OCI-LY1 (cell line): ENCODE measurements at regions not wholly inside any gene's neighbourhood (a gene's known extent, or its start where the extent isn't known, plus 50 kb on each side); places are given as distances from the start of the nearest gene placed in this dataset.

ENCODE experiments used
- H2AFZ ChIP-seq: fragments of 200-600 bp; sonication (generic), shearing (Covaris generic); 2 replicates; pipeline ENCODE4 v1.6.0; 2014; ENCODE audit warnings: antibody characterized with exemption, mild to moderate bottlenecking, low read length
- H3F3A ChIP-seq: fragments of 200-600 bp; sonication (generic), shearing (Covaris generic); 2 replicates; pipeline ENCODE4 v1.6.0; 2014; ENCODE audit warnings: mild to moderate bottlenecking, antibody characterized with exemption, low read length, moderate library complexity; ENCODE audit not compliant: insufficient read depth
- H3K27ac ChIP-seq: fragments of 200-600 bp; sonication (generic); 2 replicates; pipeline ENCODE4 v1.5.1; 2014; ENCODE audit warnings: low read length, mixed run types, mild to moderate bottlenecking, low read depth; ENCODE audit not compliant: poor library complexity, severe bottlenecking
- H3K27me3 ChIP-seq: fragments of 200-600 bp; sonication (generic); 2 replicates; pipeline ENCODE4 v1.6.0; 2014; ENCODE audit warnings: antibody characterized with exemption, mild to moderate bottlenecking, low read length, moderate library complexity; ENCODE audit not compliant: insufficient read depth
- H3K36me3 ChIP-seq: fragments of 200-600 bp; sonication (generic); 2 replicates; pipeline ENCODE4 v1.6.1; 2014; ENCODE audit warnings: mild to moderate bottlenecking, antibody characterized with exemption, low read length, moderate library complexity, mixed read lengths; ENCODE audit not compliant: insufficient read depth
- H3K4me1 ChIP-seq: fragments of 200-600 bp; sonication (generic); 2 replicates; pipeline ENCODE4 v1.5.1; 2014; ENCODE audit warnings: mild to moderate bottlenecking, low read length, moderate library complexity; ENCODE audit not compliant: insufficient read depth, severe bottlenecking
- H3K4me2 ChIP-seq: fragments of 200-600 bp; sonication (generic), shearing (Covaris generic); 2 replicates; pipeline ENCODE4 v1.6.1; 2014; ENCODE audit warnings: low read length
- H3K4me3 ChIP-seq: fragments of 200-600 bp; sonication (generic); 2 replicates; pipeline ENCODE4 v1.5.1; 2014; ENCODE audit warnings: low read length, low read depth, mild to moderate bottlenecking, mixed read lengths; ENCODE audit not compliant: poor library complexity, severe bottlenecking
- H3K79me2 ChIP-seq: fragments of 200-600 bp; shearing (Covaris generic); 2 replicates; pipeline ENCODE4 v1.6.1; 2016; ENCODE audit warnings: mixed run types, low read length, mixed read lengths; ENCODE audit not compliant: insufficient read depth
- H3K9ac ChIP-seq: fragments of 200-600 bp; sonication (generic), shearing (Covaris generic); 2 replicates; pipeline ENCODE4 v1.6.1; 2014; ENCODE audit warnings: mild to moderate bottlenecking, low read length, mixed read lengths
- H3K9me2 ChIP-seq: fragments of 200-600 bp; sonication (generic), shearing (Covaris generic); 2 replicates; pipeline ENCODE4 v1.6.1; 2014; ENCODE audit warnings: low read depth, mild to moderate bottlenecking, low read length, mixed read lengths
- H3K9me3 ChIP-seq: fragments of 200-600 bp; shearing (Covaris generic); 2 replicates; pipeline ENCODE4 v1.6.1; 2014; ENCODE audit warnings: low read length, mixed read lengths
- H4K20me1 ChIP-seq: fragments of 200-600 bp; sonication (generic), shearing (Covaris generic); 2 replicates; pipeline ENCODE4 v1.6.0; 2016; ENCODE audit warnings: mild to moderate bottlenecking, low read length; ENCODE audit not compliant: insufficient read depth
- EZH2 ChIP-seq: fragments of 200-600 bp; sonication (generic), shearing (Covaris generic); IDR thresholded peaks from 2 replicates; pipeline ENCODE4 v1.8.0; 2017; ENCODE audit warnings: borderline replicate concordance, mixed run types, mild to moderate bottlenecking, antibody characterized with exemption, low read length, moderate library complexity, mixed read lengths
- TF ChIP-seq, protein P1 (sequence below): fragments of 200-600 bp; sonication (generic), shearing (Covaris generic); IDR thresholded peaks from 2 replicates; pipeline ENCODE4 v1.5.1; 2017; ENCODE audit warnings: mild to moderate bottlenecking, antibody characterized with exemption, low read length, moderate library complexity, mixed read lengths

DNA sequence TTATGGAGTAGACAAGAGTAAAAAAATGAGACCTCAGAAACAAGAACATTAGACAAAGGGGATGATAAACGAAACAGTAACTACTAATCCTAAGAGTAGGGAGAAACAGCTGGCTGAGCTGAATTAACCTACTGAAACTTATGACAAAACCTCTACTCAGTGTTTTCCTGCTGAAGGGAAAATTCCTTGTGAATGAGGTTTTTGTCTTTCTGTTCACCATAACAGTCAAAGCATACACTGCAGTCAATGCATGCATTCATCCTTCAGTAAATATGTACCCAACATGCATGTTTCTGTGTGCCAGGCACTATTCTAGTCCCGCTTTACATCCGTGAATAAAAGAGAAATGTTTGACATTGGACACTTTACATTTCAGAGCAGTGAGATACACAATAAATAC lies 805.6 kb upstream of the KLHL29 start:
- H3K36me3 ChIP-seq, result no peaks in the 10 kb centered on the region
- no peaks in the 10 kb centered on the region for H3K9me2 ChIP-seq
- H3F3A ChIP-seq, result no peaks in the 10 kb centered on the region
- no peaks in the 10 kb centered on the region for H3K79me2 ChIP-seq
- no peaks in the 10 kb centered on the region for H3K27me3 ChIP-seq
- H3K4me1 ChIP-seq, result no peaks in the 10 kb centered on the region
- no peak overlapping the region for H3K9ac ChIP-seq
- H3K27ac ChIP-seq, result no peak overlapping the region
- no peak overlapping the region for H3K4me3 ChIP-seq
- H3K9me3 ChIP-seq, result 0 out of 2 replicates have a peak, but pooled peaks cover 5% of the 10 kb centered on the region
- H3K4me2 ChIP-seq, result no peak overlapping the region
- no peak overlapping the region for H2AFZ ChIP-seq
- no peaks in the 10 kb centered on the region for H4K20me1 ChIP-seq
- TF ChIP-seq, protein P1, sequence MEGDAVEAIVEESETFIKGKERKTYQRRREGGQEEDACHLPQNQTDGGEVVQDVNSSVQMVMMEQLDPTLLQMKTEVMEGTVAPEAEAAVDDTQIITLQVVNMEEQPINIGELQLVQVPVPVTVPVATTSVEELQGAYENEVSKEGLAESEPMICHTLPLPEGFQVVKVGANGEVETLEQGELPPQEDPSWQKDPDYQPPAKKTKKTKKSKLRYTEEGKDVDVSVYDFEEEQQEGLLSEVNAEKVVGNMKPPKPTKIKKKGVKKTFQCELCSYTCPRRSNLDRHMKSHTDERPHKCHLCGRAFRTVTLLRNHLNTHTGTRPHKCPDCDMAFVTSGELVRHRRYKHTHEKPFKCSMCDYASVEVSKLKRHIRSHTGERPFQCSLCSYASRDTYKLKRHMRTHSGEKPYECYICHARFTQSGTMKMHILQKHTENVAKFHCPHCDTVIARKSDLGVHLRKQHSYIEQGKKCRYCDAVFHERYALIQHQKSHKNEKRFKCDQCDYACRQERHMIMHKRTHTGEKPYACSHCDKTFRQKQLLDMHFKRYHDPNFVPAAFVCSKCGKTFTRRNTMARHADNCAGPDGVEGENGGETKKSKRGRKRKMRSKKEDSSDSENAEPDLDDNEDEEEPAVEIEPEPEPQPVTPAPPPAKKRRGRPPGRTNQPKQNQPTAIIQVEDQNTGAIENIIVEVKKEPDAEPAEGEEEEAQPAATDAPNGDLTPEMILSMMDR, result no peak
- no peak for TF ChIP-seq EZH2

DNA sequence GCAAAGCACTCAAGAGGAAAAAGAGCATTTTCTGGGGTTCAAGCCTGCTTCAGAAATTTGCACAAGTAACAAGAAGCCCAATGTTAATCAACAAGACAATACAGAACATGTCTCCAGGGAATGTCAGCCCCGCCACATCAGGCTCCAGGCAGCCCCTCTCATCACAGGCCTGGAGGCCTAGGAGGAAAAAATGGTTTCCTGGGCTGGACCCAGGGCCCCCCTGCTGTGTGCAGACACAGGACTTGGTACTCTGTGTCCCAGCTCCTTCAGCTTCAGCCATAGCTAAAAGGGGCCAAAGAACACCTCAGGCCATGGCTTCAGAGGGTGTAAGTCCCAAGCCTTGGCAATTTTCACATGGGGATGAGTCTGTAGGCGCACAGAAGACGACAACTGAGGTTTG lies 802.9 kb upstream of the KLHL29 start:
- H3K27ac ChIP-seq, result no peak overlapping the region
- no peaks in the 10 kb centered on the region for H3K36me3 ChIP-seq

DNA sequence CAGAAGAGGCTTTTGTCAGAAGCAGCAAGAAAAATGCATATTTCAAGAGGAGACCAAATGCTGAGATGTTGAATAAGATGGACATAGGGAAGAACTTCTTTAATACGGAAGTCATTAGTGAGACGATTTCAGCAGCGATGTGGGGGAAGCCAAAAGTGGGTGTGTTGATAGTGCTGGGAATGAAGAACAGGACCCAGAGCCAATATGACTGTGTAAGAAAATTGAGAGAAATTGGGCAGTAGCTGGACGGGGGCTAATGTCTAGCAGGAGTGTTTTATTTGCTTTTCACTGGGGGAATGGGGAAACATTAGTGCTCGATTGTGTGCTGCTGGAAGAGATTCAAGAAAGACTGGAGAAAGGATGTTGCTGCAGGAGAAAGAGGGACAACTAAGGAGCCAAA lies 788.7 kb upstream of the KLHL29 start:
- no peaks in the 10 kb centered on the region for H3K9me2 ChIP-seq
- no peaks in the 10 kb centered on the region for H3K27me3 ChIP-seq
- no peaks in the 10 kb centered on the region for H3K9me3 ChIP-seq
- H3K79me2 ChIP-seq, result no peaks in the 10 kb centered on the region
- no peaks in the 10 kb centered on the region for H4K20me1 ChIP-seq
- no peak overlapping the region for H3K4me3 ChIP-seq
- no peak overlapping the region for H2AFZ ChIP-seq
- no peak overlapping the region for H3K4me2 ChIP-seq
- TF ChIP-seq EZH2, result no peak
- TF ChIP-seq, protein P1, result no peak
- H3F3A ChIP-seq, result no peaks in the 10 kb centered on the region
- no peak overlapping the region for H3K27ac ChIP-seq
- no peak overlapping the region for H3K9ac ChIP-seq
- no peaks in the 10 kb centered on the region for H3K36me3 ChIP-seq
- H3K4me1 ChIP-seq, result no peaks in the 10 kb centered on the region

More for the DNA sequence above, 802.9 kb upstream of the KLHL29 start:
- H3K4me3 ChIP-seq, result no peak overlapping the region
- H3F3A ChIP-seq, result no peaks in the 10 kb centered on the region
- no peaks in the 10 kb centered on the region for H4K20me1 ChIP-seq
- H2AFZ ChIP-seq, result no peak overlapping the region
- no peaks in the 10 kb centered on the region for H3K27me3 ChIP-seq
- no peak overlapping the region for H3K4me2 ChIP-seq
- no peaks in the 10 kb centered on the region for H3K9me2 ChIP-seq
- 0 out of 2 replicates have a peak, but pooled peaks cover 5% of the 10 kb centered on the region for H3K9me3 ChIP-seq
- H3K9ac ChIP-seq, result no peak overlapping the region
- H3K79me2 ChIP-seq, result no peaks in the 10 kb centered on the region
- no peaks in the 10 kb centered on the region for H3K4me1 ChIP-seq
- TF ChIP-seq, protein P1, result no peak
- no peak for TF ChIP-seq EZH2
